ENCODE measurements at regions not wholly inside any gene's neighbourhood (a gene's known extent, or its start where the extent isn't known, plus 50 kb on each side); places are given as distances from the start of the nearest gene placed in this dataset.

DNA sequence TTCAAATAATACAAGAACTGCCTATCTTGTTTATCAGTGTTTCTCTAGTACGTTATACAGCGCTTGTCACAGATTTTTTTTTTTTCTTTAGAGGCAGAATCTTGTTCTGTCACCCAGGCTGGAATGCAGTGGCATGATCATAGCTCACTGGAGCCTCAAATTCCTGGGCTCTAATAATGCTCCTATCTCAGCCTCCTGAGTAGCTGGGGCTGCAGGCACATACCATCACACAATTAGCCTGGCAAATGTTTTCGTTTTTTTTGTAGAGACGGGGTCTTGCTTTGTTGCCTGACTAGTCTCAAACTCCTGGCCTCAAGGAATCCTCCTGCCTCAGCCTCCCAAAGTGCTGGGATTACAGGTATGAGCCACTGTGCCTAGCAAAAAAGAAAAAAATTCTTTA is 66.0 kb upstream of the FREM2 start:
- H3K36me3 ChIP-seq (ENCODE audit: low read length) = no peaks in the 10 kb centered on the region
- no peak overlapping the region for H3K9ac ChIP-seq (ENCODE audit: low read length)
- no peaks in the 10 kb centered on the region for H3K27me3 ChIP-seq (ENCODE audit: low read length)
- no peaks in the 10 kb centered on the region for H3F3A ChIP-seq (ENCODE audit: insufficient read depth)
- H3K9me2 ChIP-seq (replicated peaks; ENCODE audit: insufficient read depth, low read length) = no peaks in the 10 kb centered on the region
- TF ChIP-seq EZH2phosphoT487 (conservative IDR thresholded peaks at IDR 0.05; ENCODE audit: low read length) = no peak
- TF ChIP-seq CTCF (IDR thresholded peaks at IDR 0.05; ENCODE audit: insufficient read depth, low read length, poor library complexity, severe bottlenecking) = no peak
- H3K9me3 ChIP-seq (ENCODE audit: insufficient read depth, low read length) = no peaks in the 10 kb centered on the region
- H2AFZ ChIP-seq (ENCODE audit: low read depth, low read length, severe bottlenecking) = no peak overlapping the region
- H3K79me2 ChIP-seq (ENCODE audit: insufficient read depth, low read length) = no peaks in the 10 kb centered on the region
- H4K20me1 ChIP-seq (ENCODE audit: low read depth, low read length) = no peaks in the 10 kb centered on the region
- H3K27ac ChIP-seq (ENCODE audit: low read depth, low read length) = no peak overlapping the region
- no peak overlapping the region for H3K4me3 ChIP-seq (ENCODE audit: insufficient read depth, low read length, poor library complexity, severe bottlenecking)
- H3K4me2 ChIP-seq (ENCODE audit: low read depth, low read length, poor library complexity, severe bottlenecking) = no peak overlapping the region

DNA sequence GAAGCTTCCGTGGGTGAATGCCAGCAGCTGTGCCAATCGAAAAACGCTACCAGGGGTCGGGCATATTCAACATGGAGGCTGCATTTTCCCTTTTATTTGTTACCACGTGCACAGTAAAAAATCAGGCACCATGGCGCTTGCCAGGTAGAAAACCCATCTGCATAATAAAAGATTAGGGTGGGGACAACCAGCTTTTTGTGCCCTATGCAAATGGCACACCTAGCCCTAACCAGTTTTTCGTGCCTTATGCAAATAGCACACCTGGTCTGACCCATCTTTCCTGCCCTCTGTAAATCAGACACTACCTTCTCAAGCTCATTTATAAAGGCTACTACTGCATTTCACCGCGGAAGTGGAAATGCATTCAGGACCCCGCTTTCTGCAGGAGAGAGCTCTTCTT is 62.1 kb upstream of the FREM2 start:
- Histone ChIP-seq H3K9me3 (ENCODE audit: insufficient read depth, low read length) (no peaks in the 10 kb centered on the region), H3K79me2 (ENCODE audit: insufficient read depth, low read length) (no peaks in the 10 kb centered on the region), H4K20me1 (ENCODE audit: low read depth, low read length) (no peaks in the 10 kb centered on the region), H3K4me3 (ENCODE audit: insufficient read depth, low read length, poor library complexity, severe bottlenecking) (no peak overlapping the region), H3K9ac (ENCODE audit: low read length) (no peak overlapping the region), H3K27me3 (ENCODE audit: low read length) (no peaks in the 10 kb centered on the region), H3K36me3 (ENCODE audit: low read length) (no peaks in the 10 kb centered on the region), H3K4me2 (ENCODE audit: low read depth, low read length, poor library complexity, severe bottlenecking) (no peak overlapping the region), H3F3A (ENCODE audit: insufficient read depth) (no peaks in the 10 kb centered on the region), H2AFZ (ENCODE audit: low read depth, low read length, severe bottlenecking) (no peak overlapping the region), H3K9me2 (replicated peaks; ENCODE audit: insufficient read depth, low read length) (no peaks in the 10 kb centered on the region), H3K27ac (ENCODE audit: low read depth, low read length) (no peak overlapping the region)
- TF ChIP-seq EZH2phosphoT487 (conservative IDR thresholded peaks at IDR 0.05; ENCODE audit: low read length) = no peak
- TF ChIP-seq CTCF (IDR thresholded peaks at IDR 0.05; ENCODE audit: insufficient read depth, low read length, poor library complexity, severe bottlenecking) = no peak

DNA sequence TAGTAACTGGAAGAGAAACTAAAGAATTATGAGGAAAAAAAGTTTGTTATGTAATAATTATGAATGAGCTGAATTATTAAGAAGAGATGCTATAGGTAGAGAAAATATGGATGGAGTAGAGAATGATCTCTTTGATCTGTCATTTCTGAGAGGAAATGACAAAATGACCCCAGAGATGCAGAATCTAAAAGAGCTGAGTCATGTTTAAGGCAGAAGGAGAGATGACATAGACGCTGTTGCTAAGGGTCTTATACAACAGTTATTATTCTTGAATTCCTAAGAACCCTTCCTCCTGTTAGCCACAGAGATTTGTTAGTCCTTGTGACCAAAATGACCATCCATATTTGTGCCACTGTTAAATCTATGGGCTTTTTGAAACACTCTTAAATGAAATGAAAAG is 58.3 kb upstream of the FREM2 start:
- no peaks in the 10 kb centered on the region for H3K36me3 ChIP-seq (ENCODE audit: low read length)
- H3K9me2 ChIP-seq (replicated peaks; ENCODE audit: insufficient read depth, low read length) = no peaks in the 10 kb centered on the region
- H2AFZ ChIP-seq (ENCODE audit: low read depth, low read length, severe bottlenecking) = no peak overlapping the region

More for the DNA sequence above, 58.3 kb upstream of the FREM2 start:
- Histone ChIP-seq H3K27ac (ENCODE audit: low read depth, low read length) (no peak overlapping the region), H3K4me2 (ENCODE audit: low read depth, low read length, poor library complexity, severe bottlenecking) (no peak overlapping the region), H3K9ac (ENCODE audit: low read length) (no peak overlapping the region), H3K79me2 (ENCODE audit: insufficient read depth, low read length) (no peaks in the 10 kb centered on the region), H3K4me3 (ENCODE audit: insufficient read depth, low read length, poor library complexity, severe bottlenecking) (no peak overlapping the region), H4K20me1 (ENCODE audit: low read depth, low read length) (no peaks in the 10 kb centered on the region), H3F3A (ENCODE audit: insufficient read depth) (no peaks in the 10 kb centered on the region), H3K9me3 (ENCODE audit: insufficient read depth, low read length) (no peaks in the 10 kb centered on the region), H3K27me3 (ENCODE audit: low read length) (no peaks in the 10 kb centered on the region)
- TF ChIP-seq CTCF (IDR thresholded peaks at IDR 0.05; ENCODE audit: insufficient read depth, low read length, poor library complexity, severe bottlenecking) (no peak), EZH2phosphoT487 (conservative IDR thresholded peaks at IDR 0.05; ENCODE audit: low read length) (no peak)

All from SU-DHL-6 (cell line).